GM06990 (cell line): ENCODE measurements at regions not wholly inside any gene's neighbourhood (a gene's known extent, or its start where the extent isn't known, plus 50 kb on each side); places are given as distances from the start of the nearest gene placed in this dataset.

Experiments used
- DNase-seq: peaks from one replicate; pipeline ENCODE4 v3.0.0-alpha.2; 2011; ENCODE audit not compliant: insufficient read length; ENCODE audit errors: extremely low read depth
- H3K27me3 ChIP-seq: replicated peaks from 2 replicates; pipeline ENCODE4 v1.6.0; 2011; ENCODE audit warnings: low read length; ENCODE audit not compliant: control insufficient read depth, insufficient read depth
- H3K36me3 ChIP-seq: 2 replicates; pipeline ENCODE4 v1.5.1; 2011; ENCODE audit warnings: low read length; ENCODE audit not compliant: control insufficient read depth, insufficient read depth
- H3K4me3 ChIP-seq: replicated peaks from 2 replicates; pipeline ENCODE4 v1.5.1; 2011; ENCODE audit warnings: low read depth, mild to moderate bottlenecking, control low read depth, low read length
- TF ChIP-seq, protein P1 (sequence below): IDR thresholded peaks from 2 replicates; pipeline ENCODE4 v1.5.1; 2011; ENCODE audit warnings: low read length, control low read depth, mild to moderate bottlenecking, inconsistent platforms; ENCODE audit not compliant: insufficient read depth, poor library complexity, severe bottlenecking

DNA sequence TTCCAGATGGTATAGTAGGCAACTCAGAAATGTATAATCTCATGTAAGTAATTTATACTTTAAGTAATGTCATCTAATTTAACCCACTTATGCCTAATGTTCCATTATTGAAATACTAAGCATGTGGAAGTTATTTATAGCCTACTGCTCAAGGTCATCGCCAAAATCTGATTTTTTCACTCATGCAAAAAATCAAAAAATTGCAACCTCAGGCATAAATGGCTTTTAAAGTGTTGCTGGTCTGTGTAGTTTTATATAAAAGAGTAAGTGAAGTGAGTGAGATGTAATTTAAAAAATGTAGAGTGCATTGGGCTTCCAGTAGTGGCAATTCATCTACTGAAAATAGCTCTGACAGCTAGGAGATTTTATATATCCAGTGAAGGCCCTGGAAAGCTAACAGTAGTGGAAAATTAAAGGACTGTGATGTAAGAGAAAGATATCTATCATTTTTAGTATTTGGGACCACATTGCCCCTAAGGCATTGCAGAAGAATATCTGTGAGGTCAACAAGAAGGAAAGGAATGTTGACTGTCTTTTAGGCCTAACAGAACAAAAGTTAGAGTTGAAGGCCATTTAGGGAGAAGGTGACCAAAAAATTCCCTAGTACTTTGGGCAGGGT, 624.5 kb upstream of the CHORDC1 start:
- Histone ChIP-seq H3K36me3 (no peaks in the 10 kb centered on the region), H3K4me3 (no peak overlapping the region), H3K27me3 (no peaks in the 10 kb centered on the region)
- no peak for DNase-seq
- TF ChIP-seq, protein P1, sequence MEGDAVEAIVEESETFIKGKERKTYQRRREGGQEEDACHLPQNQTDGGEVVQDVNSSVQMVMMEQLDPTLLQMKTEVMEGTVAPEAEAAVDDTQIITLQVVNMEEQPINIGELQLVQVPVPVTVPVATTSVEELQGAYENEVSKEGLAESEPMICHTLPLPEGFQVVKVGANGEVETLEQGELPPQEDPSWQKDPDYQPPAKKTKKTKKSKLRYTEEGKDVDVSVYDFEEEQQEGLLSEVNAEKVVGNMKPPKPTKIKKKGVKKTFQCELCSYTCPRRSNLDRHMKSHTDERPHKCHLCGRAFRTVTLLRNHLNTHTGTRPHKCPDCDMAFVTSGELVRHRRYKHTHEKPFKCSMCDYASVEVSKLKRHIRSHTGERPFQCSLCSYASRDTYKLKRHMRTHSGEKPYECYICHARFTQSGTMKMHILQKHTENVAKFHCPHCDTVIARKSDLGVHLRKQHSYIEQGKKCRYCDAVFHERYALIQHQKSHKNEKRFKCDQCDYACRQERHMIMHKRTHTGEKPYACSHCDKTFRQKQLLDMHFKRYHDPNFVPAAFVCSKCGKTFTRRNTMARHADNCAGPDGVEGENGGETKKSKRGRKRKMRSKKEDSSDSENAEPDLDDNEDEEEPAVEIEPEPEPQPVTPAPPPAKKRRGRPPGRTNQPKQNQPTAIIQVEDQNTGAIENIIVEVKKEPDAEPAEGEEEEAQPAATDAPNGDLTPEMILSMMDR = no peak

DNA sequence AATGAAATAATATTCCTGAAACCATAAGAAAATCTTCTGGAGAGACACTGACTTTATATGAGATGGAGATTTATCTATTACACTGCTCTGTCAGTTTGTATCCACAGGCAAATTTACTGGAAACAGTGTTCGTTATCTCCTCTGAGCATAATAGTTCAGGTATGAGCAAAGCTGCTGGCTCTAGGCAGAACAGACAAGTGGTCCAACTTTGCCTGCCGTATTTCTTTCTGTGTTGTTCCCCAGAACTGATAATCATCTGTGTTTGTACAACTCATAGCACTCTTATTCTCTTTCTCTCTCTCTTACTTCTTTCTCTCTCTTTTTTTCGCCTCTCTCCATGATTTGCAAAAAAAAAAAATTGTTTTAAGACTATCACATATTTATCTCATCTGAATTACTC, 623.8 kb upstream of the CHORDC1 start:
- TF ChIP-seq, protein P1 = no peak
- Histone ChIP-seq H3K27me3 (no peaks in the 10 kb centered on the region), H3K36me3 (no peaks in the 10 kb centered on the region), H3K4me3 (no peak overlapping the region)
- DNase-seq = no peak

DNA sequence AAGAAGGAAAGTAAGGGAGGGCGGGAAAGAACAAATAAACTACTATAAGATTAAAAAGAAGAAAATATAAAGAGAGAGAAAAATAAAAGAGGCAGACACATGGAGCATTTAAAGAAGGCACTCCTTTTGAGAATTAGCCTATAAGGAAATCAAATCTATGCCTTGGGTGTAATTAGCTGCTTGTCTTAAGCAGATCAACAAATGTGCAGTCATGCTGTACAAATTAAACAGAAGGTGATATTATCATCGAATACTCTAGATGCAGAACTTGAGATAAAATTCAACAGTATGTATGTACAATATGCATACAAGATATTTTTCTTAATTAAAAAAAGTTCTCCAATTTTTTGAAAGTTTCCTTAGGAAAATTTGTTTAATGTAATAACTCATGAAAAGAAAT, 623.0 kb upstream of the CHORDC1 start:
- Histone ChIP-seq H3K36me3 (no peaks in the 10 kb centered on the region), H3K4me3 (no peak overlapping the region), H3K27me3 (no peaks in the 10 kb centered on the region)
- TF ChIP-seq, protein P1 = no peak
- no peak for DNase-seq

DNA sequence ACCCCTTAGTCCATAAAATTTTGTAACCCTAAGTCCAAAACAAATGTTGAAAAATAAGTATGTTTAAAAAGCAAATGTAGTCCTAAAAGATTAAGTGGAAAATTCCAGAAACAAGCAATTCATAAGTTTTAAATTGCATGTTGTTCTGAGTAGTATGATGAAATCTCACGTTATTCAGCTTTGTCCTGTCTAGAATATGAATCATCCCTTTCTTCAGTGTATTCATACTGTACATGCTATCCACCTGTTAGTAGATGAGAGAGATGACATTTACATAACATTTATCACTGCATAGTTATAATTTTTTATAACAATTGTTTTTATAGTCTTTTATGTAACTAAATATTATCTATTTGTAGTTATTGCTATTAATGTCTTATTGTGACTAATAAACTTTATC, 622.3 kb upstream of the CHORDC1 start:
- DNase-seq = no peak
- TF ChIP-seq, protein P1 = no peak
- Histone ChIP-seq H3K36me3 (no peaks in the 10 kb centered on the region), H3K27me3 (no peaks in the 10 kb centered on the region), H3K4me3 (no peak overlapping the region)

DNA sequence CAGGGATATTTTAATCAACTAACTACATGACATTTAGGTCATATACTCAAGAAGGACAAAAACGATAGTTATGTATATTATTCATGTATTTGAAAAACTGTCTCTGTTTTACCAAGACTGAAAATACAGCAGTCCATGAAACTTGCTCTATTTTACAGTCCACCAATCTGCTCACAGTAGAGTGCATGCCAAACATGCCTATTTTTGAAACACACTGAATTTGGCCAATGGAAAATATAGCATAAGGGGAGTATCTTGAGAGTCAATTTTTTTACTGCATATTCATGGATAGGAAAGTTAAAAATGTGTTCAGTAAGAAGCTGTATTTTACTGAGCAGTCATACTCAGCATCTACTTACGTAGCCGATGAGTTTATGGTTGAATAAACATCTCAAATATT, 621.2 kb upstream of the CHORDC1 start:
- Histone ChIP-seq H3K27me3 (no peaks in the 10 kb centered on the region), H3K4me3 (no peak overlapping the region), H3K36me3 (no peaks in the 10 kb centered on the region)
- no peak for DNase-seq
- TF ChIP-seq, protein P1 = no peak

DNA sequence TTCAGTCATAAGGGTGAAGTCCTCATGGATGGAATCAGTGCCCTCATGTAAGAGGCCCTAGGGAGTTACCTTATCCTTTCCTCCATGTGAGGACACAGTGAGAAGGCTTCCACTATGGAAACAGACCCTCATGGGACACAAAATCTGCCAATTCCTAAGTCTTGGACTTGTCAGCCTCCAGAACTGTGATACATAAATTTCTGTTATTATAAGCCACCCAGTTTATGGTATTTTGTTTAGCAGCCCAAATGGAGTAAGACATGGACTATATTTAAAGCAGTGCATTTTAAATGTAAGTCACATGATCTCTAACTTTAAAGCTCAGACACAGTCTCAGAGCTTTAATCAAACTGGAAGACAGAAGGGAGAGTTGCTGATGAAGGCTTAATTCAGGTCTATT, 619.8 kb upstream of the CHORDC1 start:
- Histone ChIP-seq H3K36me3 (no peaks in the 10 kb centered on the region), H3K27me3 (no peaks in the 10 kb centered on the region), H3K4me3 (no peak overlapping the region)
- no peak for DNase-seq
- TF ChIP-seq, protein P1 = no peak
